GM19328 (cell line): ENCODE measurements at regions not wholly inside any gene's neighbourhood (a gene's known extent, or its start where the extent isn't known, plus 50 kb on each side); places are given as distances from the start of the nearest gene placed in this dataset.

Experiments
- ATAC-seq: cut with Tn5 transposase; IDR thresholded peaks from one replicate; pipeline ENCODE4 v1.9.1; 2021; ENCODE audit warnings: mild to moderate bottlenecking, moderate library complexity; ENCODE audit not compliant: unreplicated experiment

DNA sequence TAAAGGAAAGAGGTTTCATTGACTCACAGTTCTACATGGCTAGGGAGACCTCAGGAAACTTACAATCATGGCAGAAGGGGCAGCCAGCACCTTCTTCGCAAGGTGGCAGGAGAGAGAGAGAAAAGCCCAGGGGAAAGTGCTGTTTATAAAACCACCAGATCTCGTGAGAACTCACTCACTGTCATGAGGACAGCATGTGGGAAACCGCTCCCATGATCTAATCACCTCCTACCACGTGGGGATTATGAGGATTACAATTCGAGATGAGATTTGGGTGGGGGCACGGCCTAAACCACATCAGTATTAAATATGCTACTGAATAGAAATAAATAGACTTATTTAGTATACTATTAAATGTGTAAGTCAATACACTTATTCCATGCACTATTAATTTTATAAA, 70.6 kb upstream of the TCF21 start:
- no peak for ATAC-seq

DNA sequence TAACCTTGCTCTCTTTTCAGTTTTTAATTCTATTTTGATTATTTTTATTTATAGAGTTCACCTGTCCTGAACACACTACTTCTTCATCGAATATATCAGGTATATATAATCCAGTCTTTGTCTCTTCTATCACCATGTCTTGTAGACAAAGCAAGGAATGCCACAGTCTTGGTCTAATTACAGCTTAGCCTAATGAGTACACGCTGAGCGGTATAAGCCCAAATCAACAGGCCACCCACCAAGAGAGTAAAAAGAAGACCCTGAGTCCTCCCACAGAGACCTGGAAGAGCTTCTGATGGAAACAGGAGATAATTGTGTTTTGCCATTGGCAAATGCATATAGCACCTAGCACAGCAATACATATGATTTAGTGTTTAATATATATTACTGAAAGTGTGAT, 68.7 kb upstream of the TCF21 start:
- ATAC-seq = no peak

DNA sequence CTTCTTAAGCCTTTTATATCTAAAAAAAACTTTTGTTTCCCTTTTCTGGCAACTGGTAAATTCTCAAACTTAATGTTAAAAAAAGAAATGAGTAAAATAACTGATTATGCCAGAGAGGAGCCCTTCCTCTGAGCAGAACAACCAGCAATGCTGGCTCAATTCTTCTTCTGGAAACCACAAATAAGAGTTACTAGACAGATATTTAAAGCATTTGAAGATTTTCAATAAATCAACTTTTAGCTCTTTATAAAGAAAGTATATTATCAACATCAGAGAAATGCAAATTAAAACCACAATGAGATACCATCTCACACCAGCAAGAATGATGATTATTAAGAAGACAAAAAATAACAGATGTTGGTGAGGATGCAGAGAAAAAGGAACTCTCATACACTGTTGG, 61.1 kb upstream of the TCF21 start:
- no peak for ATAC-seq

DNA sequence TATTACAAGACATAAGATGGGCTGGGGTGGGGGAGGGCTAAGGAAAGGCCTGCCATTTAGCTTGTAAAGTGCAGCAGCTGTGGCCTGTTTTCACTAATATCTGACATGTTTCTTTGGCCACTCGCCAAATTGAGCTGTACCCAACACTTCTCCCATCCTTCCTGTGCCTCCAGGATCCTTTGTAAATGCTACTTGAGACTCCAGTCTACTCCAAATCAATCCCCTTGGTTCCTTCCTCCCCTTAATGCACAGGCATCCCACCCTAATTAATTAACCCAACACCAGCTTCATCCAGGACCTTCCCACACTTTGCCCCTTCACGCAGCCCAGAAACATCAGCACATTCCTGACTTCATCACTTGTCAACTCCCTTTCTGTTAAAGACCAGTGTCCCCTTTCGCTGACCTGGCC, 55.0 kb upstream of the TCF21 start:
- ATAC-seq = no peak

DNA sequence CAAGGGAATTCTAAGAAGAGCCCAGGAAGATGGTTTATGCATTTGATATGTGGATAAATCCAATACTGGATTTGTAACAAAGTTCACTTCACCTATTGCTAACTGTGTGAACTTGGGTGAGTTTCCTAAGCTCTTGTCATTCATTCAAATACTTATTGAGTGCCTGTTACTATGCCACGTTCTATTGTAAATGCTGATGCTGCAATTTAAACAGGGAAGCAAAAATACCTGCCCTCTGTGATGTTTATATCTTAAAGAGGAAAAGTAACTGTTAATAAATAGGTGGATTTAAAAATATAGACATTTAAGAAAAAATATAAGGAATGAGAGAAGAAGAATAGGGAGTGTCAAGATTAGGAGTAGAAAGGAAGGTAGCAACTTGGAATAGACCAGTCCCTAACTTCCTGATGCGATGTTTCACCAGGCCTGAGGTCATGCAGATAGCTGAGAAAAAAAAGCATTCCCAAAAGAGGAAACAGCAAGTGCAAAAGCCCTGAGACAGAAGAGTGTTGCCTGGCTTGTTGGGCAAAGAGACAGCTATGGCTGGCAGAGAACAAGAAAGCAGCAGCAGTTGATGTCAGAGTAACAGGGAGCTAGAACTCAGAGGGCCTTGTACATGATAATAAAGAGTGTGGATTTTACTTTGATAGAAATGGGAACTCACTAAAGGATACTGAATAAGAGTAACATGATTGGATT, 54.3 kb upstream of the TCF21 start:
- ATAC-seq = no peak

DNA sequence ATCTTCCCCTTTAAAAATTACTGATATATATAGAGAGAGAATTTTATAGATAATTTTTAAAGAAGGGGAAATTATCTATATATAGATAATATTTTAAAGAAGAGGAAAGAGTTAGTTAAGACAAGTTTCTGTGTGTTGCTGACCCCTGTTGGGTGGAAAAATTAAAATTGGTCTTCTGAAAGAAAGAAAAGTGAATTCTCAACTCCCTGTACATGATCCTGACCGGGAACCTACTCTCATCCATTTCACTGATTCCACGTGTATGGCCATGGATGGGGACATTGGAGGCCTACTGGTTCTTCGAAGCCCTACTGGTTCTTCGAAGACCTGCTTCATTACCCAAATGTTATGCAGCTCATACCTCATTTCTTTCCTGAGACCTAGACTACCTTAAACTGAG, 53.0 kb upstream of the TCF21 start:
- no peak for ATAC-seq

DNA sequence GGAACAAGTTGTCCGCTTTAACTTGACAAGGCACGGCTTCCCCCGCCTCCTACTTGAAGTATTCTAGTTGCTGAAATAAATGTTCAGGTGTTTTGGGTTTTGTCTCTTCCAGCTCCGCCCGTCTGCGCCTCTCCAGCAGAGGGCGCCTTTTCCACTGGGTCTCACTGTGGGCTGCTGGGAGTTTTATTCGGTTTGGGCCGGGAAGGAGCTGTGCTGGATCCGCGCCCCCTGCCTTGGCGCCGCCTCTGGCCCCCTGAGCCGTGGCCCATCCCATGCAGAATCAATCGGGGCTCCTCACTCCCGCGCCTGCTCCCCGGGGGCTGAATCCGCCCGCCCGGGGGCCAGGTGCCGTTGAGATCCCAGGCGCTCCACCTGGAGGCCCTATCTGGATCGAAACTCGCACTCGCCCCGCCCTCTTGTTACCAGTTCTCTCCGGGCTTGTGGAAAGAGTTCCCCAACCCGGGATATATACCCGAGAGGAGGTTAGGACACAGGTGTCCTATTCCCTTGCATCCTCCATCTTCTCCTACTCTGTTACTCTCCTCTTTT, 51.0 kb upstream of the TCF21 start:
- ATAC-seq = no peak
